Ishikawa (cell line): ENCODE measurements at regions not wholly inside any gene's neighbourhood (a gene's known extent, or its start where the extent isn't known, plus 50 kb on each side); places are given as distances from the start of the nearest gene placed in this dataset.

Experiments
- CREB1 ChIP-seq: IDR thresholded peaks from 2 replicates; pipeline ENCODE4 v1.6.1; 2012; ENCODE audit warnings: low read depth
- EP300 ChIP-seq: IDR thresholded peaks from 2 replicates; pipeline ENCODE4 v1.6.1; 2012; ENCODE audit warnings: borderline replicate concordance
- NFIC ChIP-seq: IDR thresholded peaks from 2 replicates; pipeline ENCODE4 v1.6.1; 2012
- RAD21 ChIP-seq: IDR thresholded peaks from 2 replicates; pipeline ENCODE4 v1.6.1; 2012; ENCODE audit warnings: low read depth
- TAF1 ChIP-seq: IDR thresholded peaks from 2 replicates; pipeline ENCODE4 v1.6.1; 2012; ENCODE audit warnings: low read depth, mild to moderate bottlenecking
- TCF12 ChIP-seq: IDR thresholded peaks from 2 replicates; pipeline ENCODE4 v1.6.1; 2012; ENCODE audit warnings: low read depth
- TF ChIP-seq, protein P1 (sequence below): IDR thresholded peaks from 2 replicates; pipeline ENCODE4 v1.6.1; 2012
- TF ChIP-seq, protein P2 (sequence below): IDR thresholded peaks from 2 replicates; pipeline ENCODE4 v1.6.1; 2012
- TF ChIP-seq, protein P3 (sequence below): IDR thresholded peaks from 2 replicates; pipeline ENCODE4 v1.6.1; 2012; ENCODE audit warnings: low read depth, mild to moderate bottlenecking

DNA sequence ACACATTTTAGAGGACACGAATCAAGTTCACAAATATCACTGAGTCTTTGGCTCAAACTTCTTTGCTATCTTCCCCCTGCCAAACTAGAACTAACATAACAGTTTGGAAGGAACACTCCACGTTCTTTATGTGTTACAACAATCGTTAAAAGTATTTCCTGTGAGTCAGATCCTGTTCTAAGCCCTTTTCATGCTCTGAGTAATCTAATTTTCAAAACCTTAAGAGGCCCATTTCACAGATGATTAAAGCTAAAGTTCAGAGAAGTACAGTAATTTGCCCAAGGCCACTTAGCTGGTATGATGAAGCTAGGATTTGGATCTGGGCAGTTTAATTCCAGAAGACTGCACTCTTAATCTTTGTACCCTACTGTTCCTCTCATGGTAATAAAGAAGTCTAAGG is 854.4 kb upstream of the INTU start:
- TF ChIP-seq, protein P1, sequence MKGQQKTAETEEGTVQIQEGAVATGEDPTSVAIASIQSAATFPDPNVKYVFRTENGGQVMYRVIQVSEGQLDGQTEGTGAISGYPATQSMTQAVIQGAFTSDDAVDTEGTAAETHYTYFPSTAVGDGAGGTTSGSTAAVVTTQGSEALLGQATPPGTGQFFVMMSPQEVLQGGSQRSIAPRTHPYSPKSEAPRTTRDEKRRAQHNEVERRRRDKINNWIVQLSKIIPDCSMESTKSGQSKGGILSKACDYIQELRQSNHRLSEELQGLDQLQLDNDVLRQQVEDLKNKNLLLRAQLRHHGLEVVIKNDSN, result no peak
- TF ChIP-seq, protein P2, sequence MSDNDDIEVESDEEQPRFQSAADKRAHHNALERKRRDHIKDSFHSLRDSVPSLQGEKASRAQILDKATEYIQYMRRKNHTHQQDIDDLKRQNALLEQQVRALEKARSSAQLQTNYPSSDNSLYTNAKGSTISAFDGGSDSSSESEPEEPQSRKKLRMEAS, result no peak
- no peak for TF ChIP-seq NFIC
- TF ChIP-seq, protein P3, sequence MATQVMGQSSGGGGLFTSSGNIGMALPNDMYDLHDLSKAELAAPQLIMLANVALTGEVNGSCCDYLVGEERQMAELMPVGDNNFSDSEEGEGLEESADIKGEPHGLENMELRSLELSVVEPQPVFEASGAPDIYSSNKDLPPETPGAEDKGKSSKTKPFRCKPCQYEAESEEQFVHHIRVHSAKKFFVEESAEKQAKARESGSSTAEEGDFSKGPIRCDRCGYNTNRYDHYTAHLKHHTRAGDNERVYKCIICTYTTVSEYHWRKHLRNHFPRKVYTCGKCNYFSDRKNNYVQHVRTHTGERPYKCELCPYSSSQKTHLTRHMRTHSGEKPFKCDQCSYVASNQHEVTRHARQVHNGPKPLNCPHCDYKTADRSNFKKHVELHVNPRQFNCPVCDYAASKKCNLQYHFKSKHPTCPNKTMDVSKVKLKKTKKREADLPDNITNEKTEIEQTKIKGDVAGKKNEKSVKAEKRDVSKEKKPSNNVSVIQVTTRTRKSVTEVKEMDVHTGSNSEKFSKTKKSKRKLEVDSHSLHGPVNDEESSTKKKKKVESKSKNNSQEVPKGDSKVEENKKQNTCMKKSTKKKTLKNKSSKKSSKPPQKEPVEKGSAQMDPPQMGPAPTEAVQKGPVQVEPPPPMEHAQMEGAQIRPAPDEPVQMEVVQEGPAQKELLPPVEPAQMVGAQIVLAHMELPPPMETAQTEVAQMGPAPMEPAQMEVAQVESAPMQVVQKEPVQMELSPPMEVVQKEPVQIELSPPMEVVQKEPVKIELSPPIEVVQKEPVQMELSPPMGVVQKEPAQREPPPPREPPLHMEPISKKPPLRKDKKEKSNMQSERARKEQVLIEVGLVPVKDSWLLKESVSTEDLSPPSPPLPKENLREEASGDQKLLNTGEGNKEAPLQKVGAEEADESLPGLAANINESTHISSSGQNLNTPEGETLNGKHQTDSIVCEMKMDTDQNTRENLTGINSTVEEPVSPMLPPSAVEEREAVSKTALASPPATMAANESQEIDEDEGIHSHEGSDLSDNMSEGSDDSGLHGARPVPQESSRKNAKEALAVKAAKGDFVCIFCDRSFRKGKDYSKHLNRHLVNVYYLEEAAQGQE, result no peak
- TF ChIP-seq EP300, result no peak
- no peak for TF ChIP-seq RAD21
- TF ChIP-seq CREB1, result no peak
- TF ChIP-seq TAF1, result no peak
- TF ChIP-seq TCF12, result no peak
